Cardiac muscle cell (in vitro differentiated cells and primary cell): ENCODE measurements at regions not wholly inside any gene's neighbourhood (a gene's known extent, or its start where the extent isn't known, plus 50 kb on each side); places are given as distances from the start of the nearest gene placed in this dataset.
A peak's percentile ranks its signal among the peaks of the same experiment; 100 is the strongest.

Experiments used
- DNase-seq, 2 donors: peaks; one replicate each; pipeline versions ENCODE4 v3.0.0 to v3.0.0-alpha.2; 2010 to 2017; ENCODE audit warnings: low read depth in 1 of 2, low spot score in 1 of 2
- H3K27ac ChIP-seq: fragments of 200-600 bp; sonication (generic); 2 replicates; pipeline ENCODE4 v1.5.1; 2016
- H3K27me3 ChIP-seq: fragments of 200-600 bp; sonication (generic); 2 replicates; pipeline ENCODE4 v1.6.0; 2016; ENCODE audit warnings: control low read depth
- H3K36me3 ChIP-seq: fragments of 200-600 bp; sonication (generic); 2 replicates; pipeline ENCODE4 v1.5.1; 2016; ENCODE audit warnings: control low read depth
- H3K4me1 ChIP-seq: fragments of 200-600 bp; sonication (generic); 2 replicates; pipeline ENCODE4 v1.8.1; 2017; ENCODE audit warnings: low read depth, mild to moderate bottlenecking, mixed run types
- H3K4me3 ChIP-seq: fragments of 200-600 bp; sonication (generic); 2 replicates; pipeline ENCODE4 v1.5.1; 2016; ENCODE audit warnings: mild to moderate bottlenecking
- H3K9me3 ChIP-seq: fragments of 200-600 bp; sonication (generic); 2 replicates; pipeline ENCODE4 v1.5.1; 2017; ENCODE audit warnings: low read depth, mild to moderate bottlenecking, control low read depth
- TF ChIP-seq, protein P1 (sequence below): IDR thresholded peaks from 2 replicates; pipeline ENCODE4 v1.5.1; 2012; ENCODE audit warnings: low read depth, mild to moderate bottlenecking, low read length

DNA sequence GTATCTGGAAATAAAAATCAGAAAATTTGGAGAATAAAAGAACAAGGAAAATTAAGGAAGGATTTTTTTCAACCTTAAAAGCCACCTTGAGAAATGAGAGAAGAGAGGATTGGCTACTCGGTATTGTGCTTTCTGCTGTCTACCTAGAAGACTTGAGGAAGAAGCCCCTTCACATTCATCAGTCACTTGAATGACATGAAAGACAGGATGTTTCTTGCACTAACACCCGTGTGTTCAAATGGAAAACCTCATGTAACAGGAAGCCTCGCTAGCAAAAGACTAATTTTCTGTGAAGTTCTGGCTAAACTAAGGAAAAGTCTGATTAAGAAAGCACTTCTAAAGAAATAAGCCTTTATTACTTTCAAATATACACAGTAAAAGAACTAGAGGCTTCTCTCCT is 69.9 kb downstream of the OLIG3 start:
- Histone ChIP-seq H3K36me3 (no peaks in the 10 kb centered on the region), H3K9me3 (no peaks in the 10 kb centered on the region), H3K27me3 (no peaks in the 10 kb centered on the region), H3K4me1 (no peaks in the 10 kb centered on the region), H3K27ac (no peak overlapping the region), H3K4me3 (no peak overlapping the region)
- DNase-seq: no peak
- TF ChIP-seq, protein P1, sequence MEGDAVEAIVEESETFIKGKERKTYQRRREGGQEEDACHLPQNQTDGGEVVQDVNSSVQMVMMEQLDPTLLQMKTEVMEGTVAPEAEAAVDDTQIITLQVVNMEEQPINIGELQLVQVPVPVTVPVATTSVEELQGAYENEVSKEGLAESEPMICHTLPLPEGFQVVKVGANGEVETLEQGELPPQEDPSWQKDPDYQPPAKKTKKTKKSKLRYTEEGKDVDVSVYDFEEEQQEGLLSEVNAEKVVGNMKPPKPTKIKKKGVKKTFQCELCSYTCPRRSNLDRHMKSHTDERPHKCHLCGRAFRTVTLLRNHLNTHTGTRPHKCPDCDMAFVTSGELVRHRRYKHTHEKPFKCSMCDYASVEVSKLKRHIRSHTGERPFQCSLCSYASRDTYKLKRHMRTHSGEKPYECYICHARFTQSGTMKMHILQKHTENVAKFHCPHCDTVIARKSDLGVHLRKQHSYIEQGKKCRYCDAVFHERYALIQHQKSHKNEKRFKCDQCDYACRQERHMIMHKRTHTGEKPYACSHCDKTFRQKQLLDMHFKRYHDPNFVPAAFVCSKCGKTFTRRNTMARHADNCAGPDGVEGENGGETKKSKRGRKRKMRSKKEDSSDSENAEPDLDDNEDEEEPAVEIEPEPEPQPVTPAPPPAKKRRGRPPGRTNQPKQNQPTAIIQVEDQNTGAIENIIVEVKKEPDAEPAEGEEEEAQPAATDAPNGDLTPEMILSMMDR: no peak

DNA sequence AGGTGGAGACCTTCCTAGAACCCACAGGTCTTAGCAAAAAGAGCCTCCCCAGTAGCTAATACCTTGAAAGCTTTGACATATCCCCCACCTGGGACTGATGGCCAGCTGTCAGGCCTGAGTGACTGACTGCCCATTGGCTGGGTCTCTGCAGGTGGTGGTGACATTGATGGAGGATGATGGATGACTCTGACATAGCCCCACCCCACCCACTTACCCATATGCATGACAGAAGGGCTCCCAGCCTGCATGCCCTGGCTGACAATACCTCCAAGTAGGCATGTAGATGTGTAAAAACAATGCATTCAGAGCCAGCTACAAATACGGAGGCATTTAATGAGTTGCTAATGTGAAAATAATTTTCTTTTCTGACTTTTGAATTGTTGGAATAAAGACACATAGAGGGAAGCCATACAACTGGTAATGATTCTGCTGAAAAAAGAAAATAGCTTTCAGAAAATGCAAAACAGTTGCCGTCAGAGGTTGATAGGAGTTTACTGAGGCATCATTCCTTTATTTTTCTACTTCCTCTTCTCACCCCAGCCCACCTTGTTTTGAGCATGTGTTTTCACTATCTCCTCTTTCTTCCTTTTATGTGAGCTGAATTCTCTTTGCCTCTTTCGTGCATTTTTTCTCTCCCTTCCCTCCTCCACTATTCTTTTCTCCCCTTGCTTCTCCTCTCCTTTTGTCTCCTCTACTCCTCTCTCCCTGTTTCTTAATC is 70.6 kb downstream of the OLIG3 start:
- TF ChIP-seq, protein P1: no peak
- DNase-seq: no peak
- no peak overlapping the region for H3K27ac ChIP-seq
- H3K27me3 ChIP-seq: no peaks in the 10 kb centered on the region
- H3K9me3 ChIP-seq: no peaks in the 10 kb centered on the region
- no peak overlapping the region for H3K4me3 ChIP-seq
- H3K36me3 ChIP-seq: no peaks in the 10 kb centered on the region
- no peaks in the 10 kb centered on the region for H3K4me1 ChIP-seq

DNA sequence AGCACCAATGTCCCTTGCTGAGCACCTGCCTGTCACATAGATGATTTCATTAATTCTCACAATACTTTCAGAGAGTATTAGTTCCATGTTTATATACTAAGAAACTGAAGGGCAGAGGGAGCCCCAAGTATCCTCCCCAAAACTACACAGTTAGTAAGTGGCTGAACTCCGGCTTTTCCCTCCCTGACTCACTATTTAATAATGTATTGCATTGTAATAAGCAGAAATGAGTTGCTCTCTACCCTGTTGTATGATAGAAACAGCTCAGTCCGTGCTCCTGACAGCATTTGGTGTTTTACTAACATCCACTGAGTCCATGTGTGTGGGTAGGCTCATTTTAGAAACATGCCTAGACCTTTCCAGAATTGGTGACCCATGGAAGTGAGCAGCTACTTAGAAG is 76.8 kb downstream of the OLIG3 start:
- Histone ChIP-seq H3K4me1 (peaks cover 34% of the 10 kb centered on the region), H3K36me3 (no peaks in the 10 kb centered on the region), H3K4me3 (no peak overlapping the region), H3K27ac (no peak overlapping the region), H3K27me3 (no peaks in the 10 kb centered on the region), H3K9me3 (no peaks in the 10 kb centered on the region)
- TF ChIP-seq, protein P1: no peak
- peak in 1 of 2 donors; percentile 25 for DNase-seq

DNA sequence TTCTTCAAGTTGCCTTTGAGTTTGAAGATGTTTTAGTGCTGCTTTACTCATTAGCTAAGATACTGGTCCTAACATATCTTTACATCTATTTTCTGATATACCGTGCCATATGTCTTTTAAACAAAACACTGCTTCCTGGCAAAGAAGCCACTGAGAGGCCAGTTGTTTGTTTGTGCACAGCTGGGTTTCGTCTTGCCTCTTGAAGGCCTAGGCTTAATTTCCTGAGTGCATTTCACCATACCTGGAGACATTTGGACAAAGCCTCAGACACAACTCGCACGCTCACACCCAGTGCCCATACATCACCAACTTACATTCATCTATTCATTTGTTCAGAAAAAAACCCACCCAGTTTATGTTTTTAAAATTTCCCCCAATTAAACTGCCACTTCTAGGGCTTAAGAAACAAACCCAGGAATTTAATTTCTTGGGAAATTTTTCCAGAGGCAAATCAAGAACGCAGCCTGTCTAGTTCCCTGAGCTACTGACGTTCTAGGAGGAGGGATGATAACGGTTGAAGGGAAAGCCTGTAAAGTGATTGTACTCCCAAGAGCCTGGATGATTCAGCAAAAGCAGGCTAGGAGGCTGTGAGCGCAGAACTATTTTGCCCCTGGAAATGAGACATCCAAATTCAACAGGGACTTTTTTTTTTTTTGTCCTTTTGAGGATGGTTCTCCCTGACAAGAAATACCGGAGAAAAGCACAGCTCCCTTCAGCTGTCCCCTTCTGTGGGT is 77.7 kb downstream of the OLIG3 start:
- Histone ChIP-seq H3K4me1 (peaks cover 35% of the 10 kb centered on the region), H3K36me3 (no peaks in the 10 kb centered on the region), H3K4me3 (no peak overlapping the region), H3K27ac (no peak overlapping the region), H3K27me3 (no peaks in the 10 kb centered on the region), H3K9me3 (no peaks in the 10 kb centered on the region)
- peak; percentile 46 to 88 for DNase-seq
- TF ChIP-seq, protein P1: no peak

DNA sequence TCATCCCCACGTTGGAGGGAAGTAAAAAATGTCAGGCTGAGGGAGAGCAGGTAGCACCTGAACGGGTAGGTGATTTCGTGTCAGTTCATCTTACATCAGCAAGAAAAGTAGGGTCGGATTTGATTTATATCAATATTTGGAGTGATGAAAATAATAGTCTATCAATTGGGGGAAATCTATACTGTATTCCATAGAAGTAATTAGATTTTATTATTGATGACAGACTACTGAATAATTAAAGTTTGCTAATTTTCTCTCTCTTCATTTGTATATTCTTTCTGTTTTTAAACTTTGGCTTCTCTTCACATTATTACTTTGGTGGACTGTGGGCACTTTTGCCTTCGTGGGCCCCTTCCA is 78.4 kb downstream of the OLIG3 start:
- Histone ChIP-seq H3K36me3 (no peaks in the 10 kb centered on the region), H3K27me3 (no peaks in the 10 kb centered on the region), H3K4me1 (peaks cover 35% of the 10 kb centered on the region), H3K9me3 (no peaks in the 10 kb centered on the region), H3K27ac (no peak overlapping the region), H3K4me3 (no peak overlapping the region)
- TF ChIP-seq, protein P1: no peak
- no peak for DNase-seq
